Glomerular endothelial cell (primary cell): ENCODE measurements at regions not wholly inside any gene's neighbourhood (a gene's known extent, or its start where the extent isn't known, plus 50 kb on each side); places are given as distances from the start of the nearest gene placed in this dataset.
A peak's percentile ranks its signal among the peaks of the same experiment; 100 is the strongest.
"Not testable (repeated sequence)": the region's sequence is repeated elsewhere in the genome, so short reads cannot be mapped to it uniquely, and the experiment has no call there.

ENCODE experiments used
- DNase-seq: peaks from one replicate; pipeline ENCODE4 v3.0.0-alpha.2; 2011; ENCODE audit warnings: low read depth, low spot score; ENCODE audit errors: extremely low read depth

DNA sequence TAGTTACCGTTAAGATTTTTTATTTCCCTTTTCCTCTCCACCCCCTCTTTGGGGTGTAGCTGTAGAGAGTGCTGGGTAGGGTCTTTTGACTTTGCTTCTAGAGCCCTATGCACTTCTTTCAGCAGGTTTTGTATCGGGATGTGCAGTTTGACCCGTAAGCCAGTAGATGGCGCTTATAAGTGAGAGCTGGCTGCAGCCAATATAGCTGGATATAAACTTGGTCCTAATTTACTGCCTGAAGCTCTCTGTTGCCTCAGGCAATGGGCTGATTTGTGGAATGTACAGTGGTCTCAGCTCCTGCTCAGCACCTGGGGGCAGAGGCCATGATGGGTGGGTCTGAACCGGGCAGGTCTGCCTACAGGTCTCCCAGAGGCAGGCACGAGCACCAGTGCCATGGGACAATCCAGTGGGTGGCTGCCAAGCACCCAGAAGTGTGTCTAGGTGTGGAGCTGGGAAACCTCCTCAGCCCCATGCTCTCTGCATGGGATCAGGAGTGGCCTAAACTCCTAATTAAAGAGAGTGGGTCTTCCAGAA, 146.5 kb downstream of the SPANXN1 start:
- no peak for DNase-seq

- DNase-seq, result no peak
These were observed 147.0 kb downstream of the SPANXN1 start for GRCh38 chrX:145394344-145394743.

GRCh38 chrX:145396612-145397011, 149.3 kb downstream of the SPANXN1 start:
- no peak for DNase-seq

DNA sequence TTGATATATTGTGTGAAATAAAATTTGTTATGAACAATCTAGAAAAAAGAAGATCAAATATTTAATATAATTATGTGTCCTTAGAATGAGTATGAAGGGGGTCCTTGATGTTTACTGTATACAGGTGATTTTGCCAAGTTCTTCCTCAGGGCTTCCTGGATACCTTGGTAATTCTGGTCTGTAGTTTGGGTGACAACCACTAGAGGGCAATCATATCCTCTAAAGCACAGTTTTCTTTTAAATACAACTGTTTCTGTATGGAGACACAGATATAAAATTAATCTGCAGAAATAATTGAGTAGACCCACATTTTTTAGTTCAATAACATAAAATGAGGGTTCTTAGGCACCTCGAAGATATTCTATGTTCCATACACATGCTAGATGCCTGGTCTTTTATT, 157.7 kb downstream of the SPANXN1 start:
- peak; percentile 9 for DNase-seq

- no peak for DNase-seq
These were observed 163.3 kb downstream of the SPANXN1 start for GRCh38 chrX:145410622-145411021.

- not testable (repeated sequence) for DNase-seq
These were observed 188.9 kb downstream of the SPANXN1 start for GRCh38 chrX:145436211-145436610.

DNA sequence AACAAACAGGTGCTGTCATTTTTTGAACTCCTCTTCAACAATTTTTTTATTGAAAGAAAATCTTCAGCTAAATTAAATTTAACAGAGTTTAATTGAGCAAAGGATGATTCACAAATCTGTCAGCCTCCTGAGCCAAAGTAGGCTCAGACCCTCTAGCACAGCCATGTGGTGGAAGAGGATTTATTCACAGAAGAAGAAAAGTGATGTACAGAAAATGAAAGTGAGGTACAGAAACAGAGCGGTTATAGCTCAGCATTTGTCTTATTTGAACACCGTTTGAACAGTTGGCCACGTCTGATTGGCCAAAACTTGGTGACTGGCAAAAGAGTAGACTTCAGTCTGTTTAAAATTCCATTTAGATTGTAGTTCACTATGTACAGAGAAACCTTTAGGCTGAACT, 217.3 kb downstream of the SPANXN1 start:
- DNase-seq, result no peak

DNA sequence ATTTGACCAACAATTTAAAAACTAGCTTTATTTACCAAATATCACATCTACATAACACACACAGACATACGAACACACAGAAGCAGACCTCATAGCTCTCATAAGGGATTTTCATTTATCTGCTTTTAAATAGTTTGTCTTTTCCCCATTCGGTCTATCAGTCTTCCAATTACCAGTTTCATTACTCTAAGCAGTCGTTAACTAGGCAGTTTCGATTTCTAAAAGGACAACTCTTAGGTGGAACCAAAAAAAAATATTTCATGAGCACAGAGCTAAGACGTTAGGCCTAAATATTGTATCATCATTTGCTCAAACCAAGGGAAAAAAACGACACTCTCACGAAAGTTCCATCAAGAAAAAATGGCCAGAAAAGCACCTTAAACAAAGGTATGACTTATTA, 228.4 kb downstream of the SPANXN1 start:
- DNase-seq, result no peak

DNA sequence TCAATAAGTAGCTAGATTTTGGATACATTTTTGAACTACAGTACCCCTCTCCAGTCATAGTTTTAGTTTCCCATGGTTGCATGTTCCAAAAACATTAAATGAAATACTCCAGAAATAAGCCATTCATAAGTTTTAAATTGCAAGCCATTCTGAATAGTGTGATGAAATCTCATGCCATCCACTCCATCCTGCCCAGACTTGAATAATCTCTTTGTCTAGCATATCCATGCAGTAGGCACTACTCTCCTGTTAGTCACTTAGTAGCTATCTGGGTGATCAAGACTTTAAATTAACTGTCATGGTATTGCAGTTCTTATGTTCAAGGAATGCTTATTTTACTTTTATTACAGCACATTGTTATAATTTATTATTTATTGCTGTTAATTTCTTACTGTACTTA, 237.4 kb downstream of the SPANXN1 start:
- no peak for DNase-seq

GRCh38 chrX:145502670-145503069, 255.4 kb downstream of the SPANXN1 start:
- DNase-seq, result no peak

GRCh38 chrX:145506214-145506613, 258.9 kb downstream of the SPANXN1 start:
- no peak for DNase-seq

DNA sequence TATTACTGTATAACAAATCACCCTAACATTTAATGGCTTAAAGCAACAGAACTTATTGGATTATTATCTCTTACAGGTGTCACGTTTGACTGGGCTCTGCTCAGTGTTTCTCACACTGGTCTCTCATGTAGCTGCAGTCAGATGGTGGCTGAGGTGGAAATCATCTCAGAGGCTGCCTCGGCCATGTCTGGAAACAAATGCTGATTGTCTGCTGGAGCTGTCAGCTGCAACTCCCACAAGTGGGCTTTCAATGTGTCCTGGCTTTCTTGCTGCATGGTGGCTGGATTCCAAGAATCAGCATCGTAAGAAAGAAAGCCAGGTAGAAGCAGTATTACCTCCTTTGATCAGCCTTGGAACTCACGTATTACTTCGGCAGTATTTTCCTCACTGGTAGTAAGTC, 277.6 kb downstream of the SPANXN1 start:
- no peak for DNase-seq

DNA sequence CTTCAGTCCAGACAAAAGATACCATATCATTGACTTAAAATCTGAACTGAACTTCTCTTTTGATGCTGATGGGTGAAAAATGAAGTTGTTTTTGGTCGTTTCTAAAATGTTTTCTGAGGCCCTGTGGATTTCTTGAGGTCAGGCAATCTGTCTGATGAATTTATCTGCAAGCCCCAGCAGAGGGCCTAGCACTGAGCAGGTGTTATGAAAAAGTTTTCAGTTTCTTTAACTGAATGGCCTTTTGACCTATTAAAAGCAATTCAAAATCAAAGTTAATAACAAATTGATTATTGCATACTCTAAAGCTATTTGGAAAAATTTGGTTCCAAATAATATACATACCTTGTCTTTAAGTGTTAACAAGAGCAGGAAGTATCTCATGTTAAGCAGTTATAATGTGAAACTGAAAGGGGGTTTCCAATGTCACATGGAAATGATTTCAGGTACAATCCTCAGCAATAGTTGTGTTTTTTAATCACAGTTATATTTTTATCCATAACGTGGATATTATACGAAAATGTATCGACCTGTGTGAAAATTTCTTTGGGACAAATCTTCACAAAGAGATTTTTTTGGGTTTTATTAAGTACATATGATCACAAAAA, 285.0 kb downstream of the SPANXN1 start:
- DNase-seq, result no peak

- DNase-seq, result no peak
These were observed 284.1 kb upstream of the SLITRK2 start for GRCh38 chrX:145533534-145533933.

GRCh38 chrX:145549496-145549895, 268.1 kb upstream of the SLITRK2 start:
- DNase-seq, result no peak

DNA sequence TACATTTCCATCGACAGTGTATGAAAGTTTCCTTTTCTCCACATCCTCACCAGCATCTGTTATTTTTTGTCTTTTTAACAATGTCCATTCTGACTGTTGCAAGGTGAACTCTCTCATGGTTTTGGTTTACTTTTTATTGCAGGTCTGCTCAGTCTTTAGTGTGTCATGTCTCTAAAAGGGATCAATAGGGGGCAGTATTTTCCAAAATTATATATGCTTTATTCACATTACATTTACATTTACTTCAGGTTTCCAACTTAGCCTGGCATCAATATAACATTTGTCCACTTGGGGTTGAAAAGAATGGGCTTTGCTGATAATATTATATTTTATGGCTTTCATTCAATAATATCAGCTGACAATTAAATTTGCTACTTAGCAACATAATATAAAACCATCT, 265.0 kb upstream of the SLITRK2 start:
- no peak for DNase-seq

DNA sequence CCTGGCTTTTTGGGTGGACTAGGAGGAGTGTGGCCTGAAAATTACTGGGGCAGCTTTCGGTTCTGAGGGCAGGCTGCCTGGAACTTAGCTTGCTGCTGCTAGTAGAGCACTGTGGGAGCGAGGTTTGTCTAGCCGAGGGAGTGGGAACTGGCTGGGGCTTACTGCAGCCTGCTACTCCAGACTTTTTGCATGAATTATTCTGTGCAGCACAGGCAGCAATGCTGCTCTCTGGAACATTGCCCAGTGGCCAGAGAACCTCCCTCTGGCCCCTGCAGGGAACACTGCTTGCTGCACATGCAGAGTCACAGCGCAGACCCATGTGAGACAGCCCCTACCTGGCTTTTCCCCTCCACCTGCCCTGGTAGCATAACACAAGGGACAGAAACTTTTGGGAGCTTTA, 263.9 kb upstream of the SLITRK2 start:
- DNase-seq, result no peak

GRCh38 chrX:145563159-145563558, 254.5 kb upstream of the SLITRK2 start:
- no peak for DNase-seq

DNA sequence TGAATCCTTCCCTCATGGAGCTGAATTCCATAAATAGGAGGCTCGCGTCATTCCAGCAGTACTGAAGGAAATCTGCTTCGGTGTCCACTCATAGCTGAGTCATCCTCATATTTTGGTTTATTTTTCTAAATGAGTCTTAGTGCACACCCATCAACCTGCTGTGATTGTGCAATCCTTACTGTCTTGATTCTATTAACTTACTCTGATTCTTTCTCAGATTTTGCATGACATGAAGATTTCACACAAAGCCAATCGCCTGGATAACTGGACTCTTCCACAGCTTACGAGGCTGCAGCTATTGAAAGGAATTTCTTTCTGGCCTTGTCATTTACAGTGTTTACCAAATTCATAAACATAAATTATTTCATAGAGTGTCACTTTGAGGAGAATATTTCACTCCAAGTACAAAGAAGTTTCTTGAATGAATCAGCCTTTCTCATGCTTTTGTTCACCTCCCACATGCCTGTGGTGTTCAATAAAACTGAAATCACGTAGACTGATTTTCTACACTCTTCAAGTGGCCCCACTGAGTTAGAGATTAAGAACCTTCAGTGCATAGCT, 207.6 kb upstream of the SLITRK2 start:
- no peak for DNase-seq

- DNase-seq, result no peak
These were observed 203.7 kb upstream of the SLITRK2 start for GRCh38 chrX:145613894-145614293.

DNA sequence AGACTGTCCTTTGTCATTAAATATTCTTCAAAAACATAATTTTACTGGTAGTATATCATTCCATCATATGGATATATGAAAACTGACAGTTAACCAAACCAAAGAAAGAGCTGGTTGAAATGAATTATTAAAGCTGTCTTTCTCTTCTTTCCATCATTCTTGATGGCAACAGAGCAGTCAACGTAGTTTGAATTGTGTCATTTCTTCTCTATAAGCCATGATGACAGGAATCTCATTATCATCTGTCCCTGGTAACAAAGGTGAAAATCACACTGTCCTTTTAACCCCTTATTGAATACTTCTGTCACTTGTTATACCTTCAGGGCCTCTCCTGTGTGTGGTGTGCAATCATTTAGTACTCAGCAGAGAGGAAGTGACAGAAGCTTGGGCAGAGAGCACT, 197.0 kb upstream of the SLITRK2 start:
- no peak for DNase-seq

GRCh38 chrX:145623453-145623852, 194.2 kb upstream of the SLITRK2 start:
- DNase-seq, result no peak

DNA sequence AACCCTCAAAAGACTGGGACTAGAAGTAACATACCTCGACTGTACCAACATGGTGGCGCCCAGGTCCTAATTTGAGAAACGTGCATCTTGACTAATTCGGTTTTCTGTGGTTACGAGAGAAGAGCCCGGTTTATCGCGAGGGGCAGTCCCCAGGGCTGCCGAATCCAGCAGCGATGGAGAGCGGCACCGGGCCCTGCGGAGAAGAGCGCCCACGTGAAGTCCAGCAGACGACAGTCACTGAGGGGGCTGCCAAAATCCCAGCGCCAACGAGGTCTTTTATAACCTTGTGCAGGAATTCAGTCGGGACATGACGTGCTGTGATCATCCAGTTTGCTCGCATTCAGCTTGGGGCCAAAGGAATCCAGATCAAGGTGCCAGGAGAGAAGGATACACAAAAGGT, 187.5 kb upstream of the SLITRK2 start:
- no peak for DNase-seq
